NCI-H128 (cell line): ENCODE measurements at regions not wholly inside any gene's neighbourhood (a gene's known extent, or its start where the extent isn't known, plus 50 kb on each side); places are given as distances from the start of the nearest gene placed in this dataset.

Experiments
- DNase-seq: peaks from one replicate; lab custom pipeline; 2025; ENCODE audit not compliant: unreplicated experiment; lab: John Stamatoyannopoulos, UW

GRCh38 chr4:132958457-132959263, 190.4 kb upstream of the PCDH10 start:
- DNase-seq: no peak

GRCh38 chr4:132981611-132982010, 167.5 kb upstream of the PCDH10 start:
- DNase-seq: no peak

GRCh38 chr4:132982151-132982550, 166.9 kb upstream of the PCDH10 start:
- no peak for DNase-seq

- no peak for DNase-seq
Observed at GRCh38 chr4:132991111-132991510, 158.0 kb upstream of the PCDH10 start.

- no peak for DNase-seq
Observed at GRCh38 chr4:132992686-132993085, 156.4 kb upstream of the PCDH10 start.

- no peak for DNase-seq
Observed at GRCh38 chr4:132998585-132999230, 150.4 kb upstream of the PCDH10 start.

- no peak for DNase-seq
Observed at GRCh38 chr4:133000012-133000411, 149.1 kb upstream of the PCDH10 start.

- no peak for DNase-seq
Observed at GRCh38 chr4:133003169-133003568, 145.9 kb upstream of the PCDH10 start.

- DNase-seq: no peak
Observed at GRCh38 chr4:133014473-133015135, 134.5 kb upstream of the PCDH10 start.

GRCh38 chr4:133045288-133045687, 103.8 kb upstream of the PCDH10 start:
- DNase-seq: no peak

- no peak for DNase-seq
Observed at GRCh38 chr4:133046156-133046555, 102.9 kb upstream of the PCDH10 start.

GRCh38 chr4:133058701-133059100, 90.4 kb upstream of the PCDH10 start:
- no peak for DNase-seq

GRCh38 chr4:133059117-133059516, 90.0 kb upstream of the PCDH10 start:
- DNase-seq: no peak

- no peak for DNase-seq
Observed at GRCh38 chr4:133062851-133063250, 86.2 kb upstream of the PCDH10 start.

GRCh38 chr4:133068083-133068482, 81.0 kb upstream of the PCDH10 start:
- no peak for DNase-seq

GRCh38 chr4:133081246-133081645, 67.8 kb upstream of the PCDH10 start:
- no peak for DNase-seq

GRCh38 chr4:133084421-133084820, 64.7 kb upstream of the PCDH10 start:
- DNase-seq: no peak

- no peak for DNase-seq
Observed at GRCh38 chr4:133095591-133095990, 53.5 kb upstream of the PCDH10 start.

GRCh38 chr4:133096972-133097371, 52.1 kb upstream of the PCDH10 start:
- no peak for DNase-seq
